Activated naive CD8-positive, alpha-beta T cell treated with anti-CD3 and anti-CD28 coated beads, Interleukin-2, amount 50 U/mL, for 16 hours (primary cell): ENCODE measurements at regions not wholly inside any gene's neighbourhood (a gene's known extent, or its start where the extent isn't known, plus 50 kb on each side); places are given as distances from the start of the nearest gene placed in this dataset.

ENCODE experiments used
- DNase-seq: peaks from one replicate; pipeline ENCODE4 v3.0.0-alpha.2; 2020; ENCODE audit warnings: low read depth, low spot score

DNA sequence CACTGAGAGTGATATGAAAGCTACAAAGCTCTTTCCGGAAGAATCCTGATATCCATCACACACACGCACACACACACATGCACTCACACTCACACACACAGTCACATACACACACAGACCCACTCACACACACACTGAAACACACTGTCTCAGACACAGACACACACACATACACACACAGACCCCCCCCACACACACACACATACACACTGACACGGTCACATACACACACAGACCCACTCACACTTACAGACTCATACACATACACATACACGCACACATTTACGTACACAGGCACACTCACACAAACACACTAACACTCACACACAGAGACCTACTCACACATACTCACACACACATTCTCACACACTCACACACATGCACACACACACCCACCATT, 58.6 kb downstream of the LIG4 start:
- DNase-seq, result no peak

DNA sequence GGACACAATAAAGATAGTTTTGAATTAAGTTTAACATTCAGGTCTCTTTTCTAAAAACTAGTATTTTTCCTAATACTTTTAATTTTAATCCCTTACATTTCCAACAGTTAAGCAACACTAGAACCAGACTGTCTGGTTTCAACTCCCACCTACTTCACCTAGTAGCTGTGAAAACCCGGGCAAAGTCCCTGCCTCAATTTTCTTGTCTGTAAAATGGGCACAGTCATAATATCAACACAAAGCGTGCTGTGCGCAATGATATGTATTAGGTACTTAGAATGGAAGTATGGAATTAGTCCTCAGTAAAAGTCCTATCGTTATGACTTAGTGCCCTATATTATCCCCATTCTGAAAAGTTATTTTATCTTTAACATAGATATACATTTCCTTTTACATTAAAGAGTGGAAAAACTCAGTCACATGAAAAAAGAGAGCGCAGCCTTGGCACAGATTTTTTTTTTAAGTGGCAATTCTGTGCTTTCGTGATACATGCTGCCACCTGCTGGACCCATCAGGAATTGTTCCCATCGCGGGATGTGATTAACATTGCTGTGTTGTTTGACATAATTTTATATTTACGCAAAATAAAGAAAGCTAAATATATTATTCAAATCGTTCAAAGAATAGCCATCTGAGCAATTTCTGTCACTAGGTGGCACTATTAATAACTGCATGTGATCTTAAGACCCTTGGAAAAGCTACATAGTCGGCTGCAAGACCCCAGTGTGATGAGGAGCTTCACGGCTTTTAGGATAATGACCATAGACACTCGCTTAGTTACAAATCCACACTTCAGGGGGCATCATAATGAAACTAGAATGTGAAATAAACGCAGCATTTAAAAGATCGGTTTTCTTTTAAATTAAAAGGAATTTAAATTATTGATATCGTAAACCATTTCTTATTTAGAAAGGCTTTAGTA, 59.9 kb downstream of the LIG4 start:
- DNase-seq, result peak; percentile 12

DNA sequence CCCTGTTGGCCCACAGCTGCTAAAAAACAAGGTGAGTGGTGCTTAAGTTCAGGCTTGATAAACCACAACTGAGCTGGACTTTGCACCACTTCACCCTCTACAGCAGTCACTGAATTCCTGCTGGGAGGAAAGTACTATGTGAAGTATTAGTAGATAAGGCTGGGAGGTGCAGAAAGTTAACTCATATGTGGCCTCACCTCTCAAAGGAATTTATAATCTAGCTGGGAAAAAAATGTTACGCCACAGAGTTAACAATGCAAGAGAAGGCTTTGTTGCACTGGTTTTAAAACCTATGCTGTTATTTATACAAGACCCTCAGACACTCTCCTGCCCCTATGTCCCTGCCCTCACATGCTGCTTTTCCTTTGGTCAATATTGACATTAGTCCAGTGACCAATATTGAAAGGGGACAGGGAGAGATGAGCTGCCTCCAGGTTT, 60.9 kb downstream of the LIG4 start:
- no peak for DNase-seq

DNA sequence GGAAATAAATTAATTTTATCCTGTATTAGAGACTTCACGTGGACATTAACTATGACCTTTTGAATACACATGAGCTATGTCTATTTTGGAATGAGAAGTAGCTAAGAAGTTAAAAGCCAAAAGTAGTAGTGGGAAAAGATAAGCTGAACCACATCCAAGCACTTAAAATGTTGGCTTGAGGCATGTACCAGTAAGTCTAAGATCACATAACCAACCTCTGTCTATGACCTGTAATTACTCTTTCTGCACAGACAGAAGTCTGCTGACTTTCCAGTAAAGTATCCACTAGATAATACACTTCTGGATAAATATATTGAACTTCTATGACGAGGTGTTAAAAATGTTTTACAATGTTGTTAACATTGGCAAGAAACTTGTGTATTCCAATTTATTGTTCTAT, 68.7 kb downstream of the LIG4 start:
- no peak for DNase-seq

DNA sequence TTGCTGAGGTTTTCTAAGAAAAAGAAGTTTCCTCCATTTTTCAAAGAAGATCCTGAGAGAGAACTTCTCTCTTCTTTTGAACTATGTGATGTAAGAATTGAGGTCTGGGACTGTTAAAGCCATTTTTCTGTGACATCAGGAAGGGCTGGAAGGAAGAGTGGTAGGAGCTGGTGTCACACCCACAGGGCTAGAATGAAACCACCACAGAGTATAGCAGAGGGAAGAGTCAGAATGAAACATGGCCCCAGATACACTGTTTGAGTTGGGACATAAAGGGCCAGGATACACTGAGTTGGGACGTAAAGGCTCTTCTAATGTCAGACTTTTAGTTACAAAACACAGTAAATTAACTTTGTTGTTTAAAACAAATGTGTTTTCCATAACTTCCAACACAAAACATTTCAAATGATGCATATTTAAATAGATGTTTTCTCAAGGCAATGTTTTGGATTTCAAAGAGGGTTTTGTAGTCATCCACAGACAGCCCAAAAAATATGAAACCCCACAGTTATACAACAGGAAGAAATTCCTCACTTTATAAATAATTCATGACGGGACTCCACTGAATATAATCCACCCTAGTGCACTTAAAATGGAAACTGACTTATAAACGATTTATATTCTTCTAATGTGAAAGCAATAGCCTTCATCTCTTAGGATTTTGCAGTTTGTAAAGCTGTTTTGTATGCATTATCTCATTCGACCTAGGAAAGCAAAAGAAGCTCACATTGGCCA, 72.5 kb downstream of the LIG4 start:
- DNase-seq, result no peak

DNA sequence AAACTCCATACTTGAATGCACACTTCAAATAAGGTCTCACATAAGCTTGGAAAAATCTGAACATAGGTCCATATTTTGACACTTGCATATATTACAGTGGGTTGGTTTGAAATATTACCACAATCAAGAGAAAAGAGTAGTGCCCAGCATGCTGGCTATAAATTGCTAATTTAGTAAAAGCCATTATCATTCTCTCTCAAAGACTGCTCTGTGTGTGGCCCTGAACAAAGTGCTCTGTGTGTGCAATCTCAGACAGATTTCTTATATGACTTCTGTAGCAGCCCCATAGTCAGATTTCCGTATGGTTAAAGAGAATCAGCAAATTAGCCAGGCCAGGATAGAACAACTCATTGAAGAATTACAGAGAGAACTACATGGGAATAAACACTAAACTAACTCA, 78.2 kb downstream of the LIG4 start:
- no peak for DNase-seq

DNA sequence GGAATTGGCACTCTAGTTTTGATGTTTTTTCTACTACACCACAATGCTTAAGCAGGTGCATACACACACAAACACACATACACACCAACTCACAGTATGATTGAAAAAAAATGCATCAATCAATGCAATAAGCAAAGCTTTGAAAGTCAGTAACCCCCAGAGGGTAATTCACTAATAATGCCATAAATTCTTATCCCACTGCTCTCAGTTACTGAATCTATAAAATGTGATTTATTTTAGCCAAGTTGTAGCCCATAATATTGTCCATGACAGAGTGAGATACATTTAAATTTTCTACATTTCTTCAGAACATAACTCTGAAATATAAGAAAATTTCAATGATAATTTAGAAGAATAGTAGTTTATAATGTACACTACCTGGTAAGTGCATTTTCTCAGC, 87.9 kb downstream of the LIG4 start:
- no peak for DNase-seq

DNA sequence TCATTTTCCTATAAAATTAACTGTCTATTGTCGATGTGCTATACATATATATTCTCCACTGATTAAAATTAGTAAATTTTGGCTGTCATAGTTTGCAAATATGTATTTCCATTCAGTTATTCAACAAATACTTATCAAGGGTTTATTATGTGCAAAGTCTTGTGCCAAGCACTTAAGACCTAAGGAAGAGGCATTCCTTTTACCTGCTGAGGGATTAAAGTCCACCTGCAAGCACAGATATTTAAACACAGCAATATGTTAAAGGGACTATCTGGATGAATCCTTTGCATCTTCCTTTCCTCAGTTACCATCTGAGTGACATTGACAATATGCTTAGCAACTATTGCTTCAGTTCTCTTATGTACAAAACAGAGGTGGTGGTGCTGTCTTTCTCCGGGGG, 89.3 kb downstream of the LIG4 start:
- no peak for DNase-seq

DNA sequence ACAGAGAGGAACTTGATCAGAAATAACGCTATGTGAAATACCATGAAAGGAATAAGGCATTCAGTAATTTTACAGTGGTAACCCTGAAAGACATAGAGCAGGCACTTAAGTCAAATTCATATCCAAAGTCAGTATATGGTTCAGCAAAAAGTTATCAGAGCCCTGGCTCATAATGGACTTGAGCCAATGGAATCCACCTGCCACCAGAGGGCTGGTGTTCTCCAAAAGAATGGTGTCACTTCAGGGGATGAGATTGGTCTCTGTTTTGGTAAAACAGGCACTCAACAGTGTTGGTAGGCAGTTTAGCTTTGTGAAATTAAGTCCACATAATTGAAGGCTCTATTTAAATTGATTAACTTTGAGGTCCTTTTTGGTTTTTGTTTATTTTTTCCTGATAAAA, 93.9 kb downstream of the LIG4 start:
- no peak for DNase-seq

DNA sequence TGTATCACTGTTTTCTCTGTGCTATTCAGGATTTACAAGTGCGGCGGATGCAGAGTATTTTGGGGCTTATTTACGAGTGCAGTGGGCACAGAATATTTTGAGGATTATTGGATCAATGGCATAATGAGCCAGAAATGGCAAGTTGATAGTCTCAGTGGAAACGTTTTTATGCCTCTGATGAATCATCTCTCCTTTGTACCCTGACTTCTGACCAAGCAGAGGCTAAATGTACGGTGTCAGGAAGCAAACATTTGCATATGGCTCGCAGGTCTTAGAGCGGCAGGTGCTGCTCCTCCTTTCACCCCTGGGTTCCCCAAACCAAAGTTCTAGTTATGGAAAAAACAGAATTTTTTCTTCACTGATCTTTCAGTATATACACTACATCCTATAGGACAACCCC, 94.5 kb downstream of the LIG4 start:
- no peak for DNase-seq

DNA sequence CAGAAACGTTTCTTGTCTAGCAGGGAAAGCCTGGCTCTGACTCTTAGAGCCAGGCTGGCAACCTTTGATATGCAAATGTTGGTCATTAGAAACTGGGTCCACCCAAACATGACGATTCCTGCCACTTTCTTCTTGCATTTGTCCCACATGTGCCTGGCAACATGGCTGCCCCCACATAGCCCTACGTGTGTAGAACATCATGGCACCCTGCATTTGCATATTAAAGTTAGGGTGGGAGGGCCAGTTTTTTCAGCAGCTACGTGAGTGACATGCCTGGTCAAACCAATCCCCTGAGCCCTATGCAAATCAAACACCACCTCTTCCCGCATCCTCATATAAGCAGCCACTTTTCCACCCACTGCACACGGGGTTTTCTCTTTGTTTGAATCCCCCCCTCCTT, 95.0 kb downstream of the LIG4 start:
- no peak for DNase-seq

DNA sequence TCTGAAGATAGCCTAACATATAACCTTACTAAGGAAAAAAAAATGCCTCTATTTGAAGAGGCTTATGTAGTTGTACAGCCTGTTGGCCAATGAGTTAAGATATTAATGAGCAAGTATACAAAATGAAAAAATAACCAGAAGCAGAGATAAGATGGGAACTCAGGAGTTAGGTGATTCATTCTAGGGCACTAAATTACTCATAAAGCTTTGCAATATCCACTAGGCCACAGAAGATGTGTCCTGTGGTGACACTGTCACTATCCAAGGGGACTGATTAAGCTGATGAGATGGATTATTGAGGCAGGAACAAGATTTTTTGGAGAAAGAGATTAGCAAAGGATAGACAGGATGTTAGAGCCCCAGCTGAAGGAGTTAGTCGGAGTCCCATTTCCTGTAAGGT, 99.6 kb downstream of the LIG4 start:
- no peak for DNase-seq

DNA sequence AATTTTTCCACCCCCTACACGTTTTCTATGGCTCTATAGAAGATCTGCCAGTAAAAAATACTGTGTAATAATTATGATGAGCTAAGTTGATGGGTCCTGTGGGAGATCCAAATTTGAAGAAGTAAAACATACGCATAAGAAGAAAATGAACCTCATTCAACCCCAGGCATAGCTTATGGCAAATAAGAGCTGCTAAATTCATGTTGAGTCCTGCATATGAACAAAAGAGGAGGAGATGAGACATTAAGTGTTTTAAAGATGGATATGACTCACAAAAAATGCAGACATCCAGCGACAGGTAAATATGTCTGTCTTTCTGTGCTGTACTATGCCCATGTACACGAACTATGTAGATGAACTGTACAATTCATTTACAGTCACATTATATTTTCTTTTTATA, 101.9 kb downstream of the LIG4 start:
- DNase-seq, result no peak

DNA sequence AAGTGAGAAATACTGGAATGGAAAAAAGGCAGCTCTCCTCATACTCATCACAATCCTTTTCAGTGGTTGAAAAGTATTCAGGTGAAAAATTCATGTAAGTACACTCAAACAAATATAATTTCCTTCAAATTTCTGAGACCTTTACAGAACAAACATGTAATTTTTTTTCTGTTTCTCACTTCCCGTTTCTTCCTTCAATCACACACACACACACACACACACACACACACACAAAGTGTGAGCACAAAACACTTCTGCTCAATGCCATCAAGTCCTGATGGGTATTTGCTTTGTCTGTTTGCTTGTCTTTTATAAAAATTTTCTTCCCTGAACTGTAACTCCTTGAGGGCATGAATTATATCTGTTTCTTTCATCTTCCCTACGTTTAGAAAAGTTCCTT, 110.6 kb downstream of the LIG4 start:
- DNase-seq, result no peak

DNA sequence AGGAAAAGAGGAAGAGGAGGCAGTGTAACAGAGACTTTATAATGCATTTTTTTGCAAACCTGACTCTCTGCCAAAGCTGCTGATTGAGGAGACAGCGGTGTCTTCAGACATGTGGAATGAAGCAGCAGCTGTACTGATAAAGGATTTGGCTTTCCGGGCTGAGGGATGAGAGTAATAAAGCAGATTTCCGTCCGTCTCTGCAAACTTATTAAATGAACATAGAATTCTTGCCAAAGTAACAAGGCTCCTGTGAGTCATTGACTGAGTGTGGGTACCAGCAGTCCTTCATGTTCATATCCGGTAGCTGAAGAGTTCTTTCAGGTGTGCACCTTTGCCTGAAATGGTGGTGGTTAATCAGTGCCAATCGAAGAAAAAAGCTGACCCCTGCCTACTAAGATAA, 112.6 kb downstream of the LIG4 start:
- no peak for DNase-seq

DNA sequence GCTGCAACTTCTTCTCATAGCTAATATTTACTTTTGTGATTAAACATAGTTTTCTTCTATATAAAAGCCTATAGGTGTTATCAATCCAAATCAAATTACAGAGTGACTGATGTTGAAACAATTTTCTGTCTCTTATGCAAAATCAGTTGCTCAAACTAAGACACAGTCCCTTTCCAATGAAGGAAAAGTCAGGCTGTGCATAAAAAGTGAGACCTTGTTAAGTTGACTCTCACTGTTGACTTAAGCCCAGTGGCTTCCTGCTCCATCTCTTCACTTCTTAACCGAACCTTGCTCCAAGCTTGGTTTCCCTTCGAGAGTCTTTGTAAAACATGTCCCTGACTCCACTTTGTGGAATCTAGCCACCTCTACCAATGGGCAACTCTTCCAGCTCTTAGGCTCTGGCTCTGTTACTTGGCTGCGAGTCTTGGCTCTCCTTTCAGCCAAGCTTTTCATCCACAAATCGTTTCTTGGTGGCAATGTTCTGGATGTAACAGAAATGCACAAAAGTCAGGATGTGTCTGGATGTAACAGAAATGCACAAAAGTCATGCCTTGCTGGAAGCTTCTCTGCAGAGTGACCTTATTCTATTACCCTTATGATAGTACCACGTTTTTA, 118.9 kb downstream of the LIG4 start:
- DNase-seq, result no peak

DNA sequence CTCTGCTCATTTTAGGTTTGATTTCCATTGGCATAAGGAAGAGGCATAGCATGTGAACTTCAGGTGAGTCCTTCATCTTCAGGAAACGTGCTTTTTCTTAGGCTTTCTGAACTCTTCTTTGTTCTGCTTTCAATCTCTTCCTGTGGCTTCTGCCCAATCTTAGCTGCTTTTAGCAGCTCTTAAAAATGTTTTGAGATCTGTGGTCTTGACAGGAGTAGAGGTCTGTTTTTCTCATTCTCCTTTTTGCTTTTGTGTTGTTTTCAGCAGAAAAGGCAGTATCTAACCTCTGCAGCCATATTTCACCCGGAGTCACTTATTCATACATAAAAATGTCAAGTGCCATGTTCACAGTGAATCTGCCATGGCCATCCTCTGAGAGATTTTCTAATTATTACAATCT, 120.3 kb downstream of the LIG4 start:
- no peak for DNase-seq

DNA sequence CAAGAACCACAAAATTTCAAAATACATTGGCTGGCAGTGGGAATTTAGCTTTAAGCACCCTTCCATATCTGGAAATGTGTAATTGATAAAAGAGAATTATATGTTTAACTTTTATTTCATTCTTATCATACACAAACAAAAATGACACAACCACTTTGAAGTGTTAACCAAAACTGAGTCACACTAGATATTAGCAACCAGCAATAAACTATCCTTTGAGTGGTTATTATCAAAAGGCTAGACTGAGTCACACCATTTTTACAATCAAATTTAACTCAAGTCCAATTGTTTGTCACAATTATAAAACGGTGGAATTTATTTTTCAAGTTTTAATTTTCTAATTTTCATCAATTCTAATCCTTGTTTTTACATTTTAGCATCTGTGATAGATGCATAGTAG, 121.7 kb downstream of the LIG4 start:
- no peak for DNase-seq

DNA sequence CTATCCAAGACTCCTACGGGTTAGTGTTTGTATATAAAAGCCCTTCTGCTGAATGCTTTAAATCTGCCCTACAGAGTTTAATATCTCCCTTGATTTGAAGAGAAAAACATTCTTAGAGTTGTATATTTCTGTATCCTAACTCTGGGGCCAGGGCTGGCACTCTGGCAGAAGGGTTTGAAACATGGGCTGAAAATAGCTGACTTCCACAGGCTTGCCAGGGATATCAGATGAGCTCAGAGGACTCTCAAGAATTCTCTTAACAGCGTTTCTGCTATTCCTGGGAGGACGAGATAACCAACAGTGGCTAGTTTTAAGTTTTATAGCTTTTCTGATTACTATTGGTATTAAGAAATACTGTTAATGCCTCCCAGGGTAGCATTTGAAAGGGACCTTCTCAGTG, 127.5 kb downstream of the LIG4 start:
- DNase-seq, result no peak

DNA sequence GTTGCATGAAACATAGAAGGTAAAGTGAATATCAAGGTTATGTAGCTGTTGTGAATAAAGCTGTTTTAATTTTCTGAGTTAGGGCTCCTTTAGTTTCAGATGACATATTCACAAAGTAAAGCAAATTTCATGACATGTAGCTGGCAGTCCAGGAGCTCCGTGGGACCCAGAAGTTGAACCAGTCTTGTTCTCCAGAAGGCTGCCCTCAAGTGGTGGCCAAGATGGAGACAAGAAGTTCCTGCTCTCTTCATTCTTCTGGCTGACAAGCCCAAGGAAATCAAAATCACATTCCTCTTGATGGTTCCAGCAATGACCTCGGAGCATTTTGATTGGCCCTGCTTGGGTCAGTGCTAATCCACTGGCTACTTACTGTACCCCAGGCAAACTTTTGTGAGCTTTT, 128.7 kb downstream of the LIG4 start:
- no peak for DNase-seq

DNA sequence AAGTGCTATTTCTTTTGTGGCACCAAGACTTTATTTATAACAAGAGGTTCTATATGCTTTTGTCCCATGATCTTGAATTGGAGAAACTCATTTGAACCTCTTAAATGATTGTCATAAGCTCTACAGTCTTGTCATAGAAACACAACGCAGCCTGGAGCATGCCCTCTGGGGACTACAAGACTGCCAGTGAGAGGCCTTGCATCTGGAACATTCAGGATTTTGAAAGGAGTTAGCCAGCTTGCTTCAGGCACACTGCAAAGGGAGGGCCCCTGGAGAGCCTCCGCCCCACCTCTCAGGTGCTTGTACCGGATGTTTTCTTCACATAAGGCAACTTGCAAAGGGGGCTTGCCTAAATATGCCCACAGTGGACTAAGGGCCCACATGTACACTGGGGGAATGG, 130.5 kb downstream of the LIG4 start:
- no peak for DNase-seq

DNA sequence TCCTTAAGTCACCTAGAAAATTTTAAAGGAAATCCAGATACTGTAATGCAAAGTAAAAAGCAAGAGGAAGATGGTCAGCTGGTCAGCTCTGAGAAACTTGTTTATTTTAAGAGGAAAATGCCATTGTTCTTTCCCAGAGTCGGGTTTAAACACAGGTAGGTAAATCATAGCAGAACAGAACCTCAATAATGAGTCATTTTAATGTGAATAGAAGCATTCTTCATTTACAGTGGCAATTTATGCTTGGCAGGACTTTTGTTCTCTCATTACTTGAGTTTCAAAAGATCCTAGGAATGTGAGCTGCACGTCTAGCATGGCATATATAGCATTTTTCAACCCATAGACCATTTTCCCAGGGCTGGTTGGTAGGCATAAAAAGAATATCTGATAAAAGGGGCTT, 132.3 kb downstream of the LIG4 start:
- no peak for DNase-seq

DNA sequence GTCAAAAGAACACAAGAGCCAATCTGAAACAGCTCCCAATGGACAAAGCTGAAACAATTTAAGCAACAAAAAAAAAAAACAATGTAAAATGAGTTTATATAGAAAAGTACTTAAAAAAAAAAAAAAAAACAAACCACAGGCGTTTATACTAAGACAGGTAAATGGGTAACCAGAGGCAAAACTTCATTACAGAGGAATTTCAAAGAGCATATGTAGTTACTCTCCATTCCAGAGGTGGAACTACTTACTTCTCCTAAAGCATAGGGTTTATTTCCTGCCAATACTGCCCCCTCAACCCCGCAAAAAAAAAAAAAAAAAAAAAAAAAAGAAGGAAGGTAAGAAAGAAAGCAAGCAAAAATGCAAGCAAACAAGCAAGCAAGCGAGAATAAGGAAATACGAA, 132.9 kb downstream of the LIG4 start:
- no peak for DNase-seq
